Transverse colon (tissue), 4 donors: ENCODE measurements at regions not wholly inside any gene's neighbourhood (a gene's known extent, or its start where the extent isn't known, plus 50 kb on each side); places are given as distances from the start of the nearest gene placed in this dataset.

Source experiments
- DNase-seq: peaks from one replicate; pipeline ENCODE4 v3.0.0-alpha.2; 2019
- H3K27ac ChIP-seq, 4 donors: fragments of 200-600 bp; sonication (generic); 2 replicates each; pipeline ENCODE4 v1.5.1; 2016 to 2018; ENCODE audit warnings: inconsistent platforms in 4 of 4
- H3K27me3 ChIP-seq: fragments of 200-600 bp; sonication (generic); 2 replicates; pipeline ENCODE4 v1.5.1; 2017; ENCODE audit warnings: inconsistent platforms
- H3K36me3 ChIP-seq, 4 donors: fragments of 200-600 bp; sonication (generic); 2 replicates each; pipeline ENCODE4 v1.5.1; 2017 to 2019; ENCODE audit warnings: inconsistent platforms in 4 of 4
- H3K4me1 ChIP-seq, 4 donors: fragments of 200-600 bp; sonication (generic); 2 replicates each; pipeline ENCODE4 v1.5.1; 2017 to 2020; ENCODE audit warnings: inconsistent platforms in 4 of 4
- H3K4me3 ChIP-seq, 4 donors: fragments of 200-600 bp; sonication (generic); 1 replicate in 1 of 4; 2 replicates in 3 of 4; pipeline versions ENCODE4 v1.5.1 to v1.6.1; 2017 to 2019; ENCODE audit warnings: inconsistent platforms in 4 of 4
- H3K9me3 ChIP-seq, 2 donors: fragments of 200-600 bp; sonication (generic); 2 replicates each; pipeline ENCODE4 v1.5.1; 2017 to 2019; ENCODE audit warnings: inconsistent platforms in 2 of 2
- CTCF ChIP-seq, 5 experiments: fragments of 200-600 bp in 3 of 5; fragments of 450-650 bp in 2 of 5; sonication (generic) in 3 of 5; IDR thresholded peaks; 1 replicate in 2 of 5; 2 replicates in 3 of 5; pipeline ENCODE4 v1.5.1; 2016 to 2017; ENCODE audit warnings: antibody characterized with exemption in 5 of 5, inconsistent platforms in 3 of 5, mild to moderate bottlenecking in 2 of 5, moderate library complexity in 1 of 5
- EP300 ChIP-seq: sonication (generic); formaldehyde crosslinking; IDR thresholded peaks from one replicate; pipeline ENCODE4 v1.6.1; 2017; ENCODE audit warnings: antibody characterized with exemption, low read depth
- POLR2A ChIP-seq: fragments of 450-650 bp; IDR thresholded peaks from one replicate; pipeline ENCODE4 v1.6.1; 2016; ENCODE audit warnings: antibody characterized with exemption, mild to moderate bottlenecking, moderate library complexity
- POLR2AphosphoS5 ChIP-seq, 3 donors: sonication (generic); formaldehyde crosslinking; IDR thresholded peaks; one replicate each; pipeline ENCODE4 v1.6.1; 2016; ENCODE audit warnings: antibody characterized with exemption in 3 of 3
- WGBS, 2 donors: methylation state at CpG; one replicate each; pipeline ENCODE4 v1.1.5; 2018; ENCODE audit warnings: low coverage in 1 of 2; 5-methylcytosine and 5-hydroxymethylcytosine counted together
- in situ Hi-C, 4 donors: fragments of 200-750 bp; cut with MboI; loops; one replicate each; pipeline versions ENCODE4 v1.15.0 to v1.15.1; 2017; ENCODE audit warnings: low sequenced_read_pairs in 3 of 4, low pct_ligation_motif_present in 1 of 4, low pct_unique_long_range_greater_than_20kb in 1 of 4
- intact Hi-C: fragments of 100-400 bp; cut with DNase I; formaldehyde crosslinking; loops from one replicate; pipeline ENCODE4 v1.15.1; 2023; ENCODE audit warnings: low total_unique reads

GRCh38 chr1:177864538-177865305 lies 105.1 kb downstream of the SEC16B start:
- no peaks in the 10 kb centered on the region for H3K36me3 ChIP-seq
- no peaks in the 10 kb centered on the region for H3K9me3 ChIP-seq
- no peak overlapping the region for H3K4me3 ChIP-seq
- intact Hi-C loops (no loop called here), in situ Hi-C loops (no loop called here)
- 21 to 36% methylated on average over 1 to 2 of the region's 2 CpGs for WGBS, 2 donors
- H3K27ac ChIP-seq = no peak overlapping the region
- no peaks in the 10 kb centered on the region for H3K27me3 ChIP-seq
- TF ChIP-seq CTCF (IDR thresholded peaks at IDR 0.05) (no peak), EP300 (no peak), POLR2A (no peak), POLR2AphosphoS5 (IDR thresholded peaks at IDR 0.05) (no peak)
- H3K4me1 ChIP-seq = no peaks in the 10 kb centered on the region
- DNase-seq = no peak

GRCh38 chr1:177863796-177864195 lies 106.1 kb downstream of the SEC16B start:
- TF ChIP-seq POLR2AphosphoS5 (IDR thresholded peaks at IDR 0.05) (no peak), POLR2A (no peak), EP300 (no peak), CTCF (IDR thresholded peaks at IDR 0.05) (no peak)
- intact Hi-C loops = no loop called here
- Histone ChIP-seq H3K36me3 (no peaks in the 10 kb centered on the region), H3K4me3 (no peak overlapping the region), H3K4me1 (peaks cover 0 to 1% (median 0%) of the 10 kb centered on the region in 4 donors), H3K9me3 (no peaks in the 10 kb centered on the region), H3K27me3 (no peaks in the 10 kb centered on the region), H3K27ac (no peak overlapping the region)
- 91 to 100% methylated on average over 2 to 4 of the region's 4 CpGs for WGBS, 2 donors
- in situ Hi-C loops = no loop called here
- DNase-seq = no peak

GRCh38 chr1:177862916-177863315 lies 106.9 kb downstream of the SEC16B start:
- Histone ChIP-seq H3K36me3 (no peaks in the 10 kb centered on the region), H3K4me3 (no peak overlapping the region), H3K9me3 (no peaks in the 10 kb centered on the region), H3K4me1 (peaks cover 0 to 8% (median 0%) of the 10 kb centered on the region in 4 donors), H3K27me3 (no peaks in the 10 kb centered on the region), H3K27ac (no peak overlapping the region)
- intact Hi-C loops = no loop called here
- TF ChIP-seq POLR2AphosphoS5 (IDR thresholded peaks at IDR 0.05) = no peak
- no peak for TF ChIP-seq POLR2A
- no peak for TF ChIP-seq CTCF (IDR thresholded peaks at IDR 0.05)
- TF ChIP-seq EP300 = no peak
- in situ Hi-C loops = no loop called here
- DNase-seq = no peak
- WGBS, 2 donors = 65 to 72% methylated on average over 2 of the region's 2 CpGs

GRCh38 chr1:177859572-177859971 lies 110.3 kb downstream of the SEC16B start:
- H3K27ac ChIP-seq = no peak overlapping the region
- no peaks in the 10 kb centered on the region for H3K36me3 ChIP-seq
- no peak overlapping the region for H3K4me3 ChIP-seq
- in situ Hi-C loops (no loop called here), intact Hi-C loops (no loop called here)
- TF ChIP-seq EP300 (no peak), CTCF (IDR thresholded peaks at IDR 0.05) (no peak), POLR2A (no peak), POLR2AphosphoS5 (IDR thresholded peaks at IDR 0.05) (no peak)
- H3K4me1 ChIP-seq = peaks cover 0 to 8% (median 0%) of the 10 kb centered on the region in 4 donors
- no peak for DNase-seq
- H3K27me3 ChIP-seq = no peaks in the 10 kb centered on the region
- H3K9me3 ChIP-seq = no peaks in the 10 kb centered on the region
- WGBS, 2 donors = 72 to 82% methylated on average over 2 of the region's 2 CpGs
